Epithelial cell of esophagus (primary cell): ENCODE measurements at regions not wholly inside any gene's neighbourhood (a gene's known extent, or its start where the extent isn't known, plus 50 kb on each side); places are given as distances from the start of the nearest gene placed in this dataset.
"Not testable (repeated sequence)": the region's sequence is repeated elsewhere in the genome, so short reads cannot be mapped to it uniquely, and the experiment has no call there.

Experiments used
- DNase-seq: peaks from one replicate; pipeline ENCODE4 v3.0.0; 2010; ENCODE audit warnings: low read depth
- H3K4me3 ChIP-seq: 2 replicates; pipeline ENCODE4 v1.5.1; 2011; ENCODE audit warnings: mild to moderate bottlenecking, low read length, control low read depth
- TF ChIP-seq, protein P1 (sequence below): IDR thresholded peaks from 2 replicates; pipeline ENCODE4 v1.5.1; 2011; ENCODE audit warnings: low read depth, mild to moderate bottlenecking, low read length, control low read depth, inconsistent platforms; ENCODE audit not compliant: insufficient read depth; ENCODE audit errors: missing control alignments

- not testable (repeated sequence) for H3K4me3 ChIP-seq, DNase-seq
Observed at GRCh38 chr1:144516172-144516571, 54.7 kb upstream of the NBPF15 start.

DNA sequence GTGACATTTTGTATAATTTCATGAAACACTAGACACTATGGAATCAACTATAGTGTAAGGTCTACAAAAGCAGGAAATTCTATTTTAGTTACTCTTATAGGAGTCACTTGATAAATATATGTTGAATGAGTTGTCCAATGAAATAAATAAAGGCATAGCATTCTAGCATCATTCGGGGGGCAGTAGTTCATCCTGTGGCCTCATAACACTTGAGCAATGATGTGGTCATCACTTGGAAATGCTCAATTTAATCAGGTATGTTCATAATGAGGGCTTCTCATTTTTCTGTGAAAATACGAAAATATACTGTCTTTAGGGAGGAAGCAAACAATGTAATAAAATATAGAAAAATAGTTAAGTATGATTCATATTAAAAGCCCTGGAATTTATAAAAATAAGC lies 55.4 kb upstream of the NBPF15 start:
- DNase-seq, H3K4me3 ChIP-seq: not testable (repeated sequence)

DNA sequence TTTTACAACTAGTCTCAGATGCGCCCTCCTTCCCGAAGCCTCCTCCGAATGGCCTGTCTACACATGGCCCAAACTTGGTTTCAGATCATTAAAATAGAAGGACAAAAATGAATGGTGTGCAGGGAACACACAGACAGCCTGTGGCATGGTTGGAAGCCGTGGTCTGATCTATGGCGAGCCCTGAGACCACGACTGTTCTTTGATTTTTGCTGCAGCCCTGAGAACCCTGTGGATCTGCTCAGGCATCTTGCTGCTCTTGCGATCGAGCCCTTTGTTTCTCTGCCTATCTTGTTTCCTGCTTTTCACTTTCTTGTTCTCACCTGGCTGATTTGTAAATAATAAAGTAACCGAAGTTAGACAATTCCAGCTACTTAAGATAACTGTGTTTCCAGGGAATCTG lies 57.0 kb upstream of the NBPF15 start:
- H3K4me3 ChIP-seq, DNase-seq: not testable (repeated sequence)

DNA sequence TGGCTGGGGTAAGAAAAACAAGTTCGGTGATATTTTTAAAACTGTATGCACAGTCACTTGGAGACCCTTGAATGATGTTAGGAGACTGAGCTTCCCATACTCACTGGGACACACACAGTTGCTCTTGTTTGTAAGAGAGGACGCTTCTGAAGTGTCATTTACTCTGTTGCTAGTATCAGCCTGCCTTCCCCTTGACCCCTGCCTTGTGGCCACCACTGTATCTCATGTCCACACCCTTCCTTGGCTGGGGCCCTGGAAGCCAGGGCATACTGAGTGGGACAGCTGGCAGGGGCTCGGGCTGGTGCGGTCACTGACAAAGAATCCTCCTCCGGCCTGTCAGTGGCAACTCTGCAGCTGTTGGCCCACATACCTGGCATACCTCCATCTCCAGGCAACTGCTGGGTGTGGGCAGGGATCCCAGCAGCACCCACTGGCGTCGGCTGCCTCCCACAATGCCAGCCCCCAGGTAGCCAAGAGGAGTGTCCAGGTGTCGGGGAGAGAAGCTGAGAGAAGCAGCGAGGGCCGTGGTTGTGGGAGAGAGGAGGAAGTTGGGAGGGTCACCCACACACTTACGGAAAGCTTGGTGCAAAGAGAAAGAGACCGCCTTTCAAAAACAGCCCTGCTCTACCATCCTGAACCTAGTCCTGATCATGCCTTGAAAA lies 58.2 kb upstream of the NBPF15 start:
- not testable (repeated sequence) for H3K4me3 ChIP-seq, DNase-seq

DNA sequence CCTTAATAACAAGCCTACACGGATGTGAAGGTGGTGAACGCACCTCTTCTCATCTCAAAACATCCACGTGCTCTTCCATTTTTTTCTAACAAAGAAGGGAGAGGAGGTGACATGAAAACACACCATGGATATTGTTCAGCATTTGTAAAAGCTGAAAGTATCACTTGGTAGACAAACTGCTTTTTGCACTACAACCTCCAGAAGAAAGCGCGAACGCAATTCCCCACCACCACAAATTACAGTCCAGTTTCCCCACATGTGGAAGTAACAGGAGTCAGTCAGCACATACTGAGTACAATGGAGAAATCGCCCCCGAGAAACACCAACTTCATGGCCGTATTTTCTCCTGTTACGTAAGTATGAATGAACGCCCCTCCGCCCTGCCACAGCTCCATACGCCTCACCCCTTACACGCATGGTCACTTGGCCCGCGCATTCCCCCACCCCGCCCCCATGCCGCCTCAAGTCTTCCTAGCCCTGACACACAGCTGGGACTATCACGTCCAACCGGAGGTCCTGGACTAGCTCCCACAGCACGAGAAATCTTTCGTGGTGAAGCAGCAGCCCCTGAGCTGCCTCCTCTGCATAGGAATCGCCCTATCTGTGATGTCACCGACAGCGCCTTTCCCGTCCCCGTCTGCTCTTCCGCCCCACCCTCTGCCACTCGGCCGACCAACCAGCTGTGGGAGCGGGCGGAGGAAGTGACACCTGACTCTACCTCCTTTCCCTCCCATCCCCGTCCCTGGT lies 62.4 kb upstream of the NBPF15 start:
- peak; percentile 70 for DNase-seq
- H3K4me3 ChIP-seq: peak overlapping the region; percentile 38

DNA sequence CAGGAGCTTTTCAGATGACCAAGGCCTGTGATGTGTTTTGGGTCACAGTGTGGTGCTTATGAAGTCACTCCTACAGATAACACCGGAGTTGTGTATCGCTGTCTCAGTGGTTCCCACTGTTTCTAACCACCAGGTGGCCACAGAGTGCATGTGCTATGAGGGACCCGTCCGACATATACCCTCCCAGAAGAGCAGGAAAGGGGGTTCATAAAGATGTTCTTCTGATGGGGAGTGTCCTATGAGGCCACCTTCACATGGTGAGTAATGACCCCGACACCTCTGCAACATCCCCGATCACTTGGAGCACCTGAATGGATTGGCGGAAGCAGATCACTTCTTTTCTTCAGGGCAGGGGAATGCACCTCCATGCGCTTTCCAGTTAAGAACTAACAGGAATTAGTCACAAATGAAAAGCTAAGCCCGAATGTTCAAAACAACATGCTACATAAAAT lies 60.5 kb upstream of the PPIAL4F start:
- TF ChIP-seq, protein P1, sequence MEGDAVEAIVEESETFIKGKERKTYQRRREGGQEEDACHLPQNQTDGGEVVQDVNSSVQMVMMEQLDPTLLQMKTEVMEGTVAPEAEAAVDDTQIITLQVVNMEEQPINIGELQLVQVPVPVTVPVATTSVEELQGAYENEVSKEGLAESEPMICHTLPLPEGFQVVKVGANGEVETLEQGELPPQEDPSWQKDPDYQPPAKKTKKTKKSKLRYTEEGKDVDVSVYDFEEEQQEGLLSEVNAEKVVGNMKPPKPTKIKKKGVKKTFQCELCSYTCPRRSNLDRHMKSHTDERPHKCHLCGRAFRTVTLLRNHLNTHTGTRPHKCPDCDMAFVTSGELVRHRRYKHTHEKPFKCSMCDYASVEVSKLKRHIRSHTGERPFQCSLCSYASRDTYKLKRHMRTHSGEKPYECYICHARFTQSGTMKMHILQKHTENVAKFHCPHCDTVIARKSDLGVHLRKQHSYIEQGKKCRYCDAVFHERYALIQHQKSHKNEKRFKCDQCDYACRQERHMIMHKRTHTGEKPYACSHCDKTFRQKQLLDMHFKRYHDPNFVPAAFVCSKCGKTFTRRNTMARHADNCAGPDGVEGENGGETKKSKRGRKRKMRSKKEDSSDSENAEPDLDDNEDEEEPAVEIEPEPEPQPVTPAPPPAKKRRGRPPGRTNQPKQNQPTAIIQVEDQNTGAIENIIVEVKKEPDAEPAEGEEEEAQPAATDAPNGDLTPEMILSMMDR: peak; percentile 41
- not testable (repeated sequence) for DNase-seq, H3K4me3 ChIP-seq

GRCh38 chr1:144533480-144533879 lies 59.2 kb upstream of the PPIAL4F start:
- not testable (repeated sequence) for H3K4me3 ChIP-seq, DNase-seq

- H3K4me3 ChIP-seq, DNase-seq: not testable (repeated sequence)
Observed at GRCh38 chr1:144534286-144534685, 58.4 kb upstream of the PPIAL4F start.

DNA sequence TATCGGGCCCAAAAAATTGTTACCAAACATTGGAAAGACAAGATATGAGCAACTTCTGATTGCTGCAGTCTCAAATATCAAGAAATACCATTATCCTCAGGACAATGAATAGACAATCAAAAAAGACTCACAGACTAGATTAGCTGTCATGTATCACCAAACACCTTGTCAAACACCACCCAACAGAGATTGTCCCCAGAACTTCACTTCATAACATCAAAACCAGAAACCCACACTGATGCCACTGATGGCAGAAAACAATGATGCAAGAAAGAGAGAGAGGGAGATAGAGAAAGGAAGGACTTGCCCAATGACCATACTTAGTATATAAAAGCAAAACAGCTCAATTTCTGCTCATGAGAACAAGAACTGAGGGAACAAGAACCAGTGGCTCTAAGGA lies 56.0 kb upstream of the PPIAL4F start:
- H3K4me3 ChIP-seq, DNase-seq: not testable (repeated sequence)

DNA sequence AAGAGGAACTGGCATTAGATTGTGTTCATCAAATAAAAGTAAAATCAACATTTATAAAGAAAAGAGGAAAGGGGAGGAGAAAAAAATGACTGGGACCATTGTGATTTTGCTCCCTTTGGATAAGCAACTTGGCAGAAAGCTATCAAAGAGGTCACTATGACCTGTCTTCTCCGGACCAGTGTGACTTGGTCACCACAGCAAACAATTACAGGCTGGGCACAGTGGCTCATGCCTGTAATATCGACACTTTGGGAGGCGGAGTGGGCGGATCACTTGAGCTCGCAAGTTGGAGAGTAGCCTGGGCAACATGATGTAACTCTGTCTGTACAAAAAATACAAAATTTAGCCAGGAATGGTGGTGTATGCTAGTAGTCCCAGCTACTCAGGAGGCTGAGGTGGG lies 55.5 kb upstream of the PPIAL4F start:
- not testable (repeated sequence) for H3K4me3 ChIP-seq, DNase-seq

DNA sequence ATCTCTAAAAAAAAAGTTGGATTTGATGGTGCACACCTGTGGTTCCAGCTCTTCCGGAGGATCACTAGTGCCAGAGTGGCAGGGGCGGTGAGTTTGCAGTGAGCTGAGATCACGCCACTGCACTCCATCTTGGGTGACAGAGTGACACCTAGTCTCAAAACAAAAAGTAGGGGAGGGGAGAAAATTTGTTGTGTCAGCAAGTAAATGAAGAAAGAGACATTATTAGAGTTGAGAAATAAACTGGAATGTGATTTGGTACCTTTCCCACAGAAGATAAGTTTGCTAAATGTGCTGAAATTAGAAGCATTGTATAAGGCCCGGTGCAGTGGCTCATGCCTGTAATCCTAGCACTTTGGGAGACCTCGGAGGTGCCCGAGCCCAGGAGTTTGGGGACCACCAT lies 54.0 kb upstream of the PPIAL4F start:
- DNase-seq, H3K4me3 ChIP-seq: not testable (repeated sequence)

DNA sequence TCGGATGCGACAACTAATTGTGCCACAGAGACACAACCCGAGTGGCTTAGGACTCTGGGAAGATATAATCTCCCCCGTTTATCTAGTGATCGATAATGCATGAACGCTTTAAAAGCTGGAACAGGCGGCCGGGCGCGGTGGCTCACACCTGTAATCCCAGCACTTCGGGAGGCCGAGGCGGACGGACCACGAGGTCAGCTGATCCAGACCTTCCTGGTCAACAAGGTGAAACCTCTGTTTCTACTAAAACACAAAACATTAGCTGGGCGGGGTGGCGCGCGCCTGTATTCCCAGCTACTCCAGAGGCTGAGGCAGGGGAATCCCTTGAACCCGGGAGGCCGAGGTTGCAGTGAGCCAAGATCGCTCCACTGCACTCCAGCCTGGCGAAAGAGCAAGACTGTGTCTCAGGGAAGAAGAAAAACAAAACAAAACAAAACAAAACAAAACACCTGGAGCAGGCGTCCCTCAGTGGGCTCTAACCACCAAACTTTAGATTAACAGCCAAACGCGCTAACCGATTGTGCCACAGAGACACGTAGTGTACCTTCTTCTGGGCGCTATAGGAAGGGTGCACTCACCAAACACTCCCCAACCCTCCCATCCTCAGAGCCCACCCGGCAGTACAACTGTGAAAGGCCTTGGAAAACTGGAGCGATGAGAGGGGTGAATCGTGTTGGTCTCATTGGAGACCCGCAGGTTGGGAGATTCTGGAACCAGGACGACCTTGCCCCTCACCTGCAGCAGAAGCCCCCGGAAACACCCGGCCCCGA lies 53.3 kb upstream of the PPIAL4F start:
- not testable (repeated sequence) for H3K4me3 ChIP-seq, DNase-seq
